Endothelial cell of umbilical vein (primary cell): ENCODE measurements at regions not wholly inside any gene's neighbourhood (a gene's known extent, or its start where the extent isn't known, plus 50 kb on each side); places are given as distances from the start of the nearest gene placed in this dataset.

ENCODE experiments used
- CTCF ChIP-seq, 2 donors: IDR thresholded peaks; 1 replicate in 1 of 2; 2 replicates in 1 of 2; pipeline ENCODE4 v1.5.1; 2011; ENCODE audit warnings: low read length in 2 of 2, mild to moderate bottlenecking in 2 of 2, moderate library complexity in 2 of 2, control low read depth in 1 of 2, inconsistent platforms in 1 of 2, low read depth in 1 of 2; ENCODE audit not compliant: insufficient read depth in 1 of 2; ENCODE audit errors: extremely low read depth in 1 of 2
- EZH2 ChIP-seq: IDR thresholded peaks from 2 replicates; pipeline ENCODE4 v1.6.1; 2012; ENCODE audit warnings: borderline replicate concordance, low read depth, mild to moderate bottlenecking, moderate library complexity, low read length, inconsistent platforms; ENCODE audit not compliant: severe bottlenecking
- FOS ChIP-seq: IDR thresholded peaks from 2 replicates; pipeline ENCODE4 v1.6.1; 2011; ENCODE audit warnings: mild to moderate bottlenecking, low read length, moderate library complexity, borderline replicate concordance; ENCODE audit not compliant: insufficient read depth
- GATA2 ChIP-seq: IDR thresholded peaks from 2 replicates; pipeline ENCODE4 v1.7.0; 2011; ENCODE audit warnings: low read depth, mild to moderate bottlenecking, moderate library complexity, mixed read lengths, low read length; ENCODE audit not compliant: insufficient read length, insufficient read depth
- MAX ChIP-seq: IDR thresholded peaks from 2 replicates; pipeline ENCODE4 v1.6.1; 2011; ENCODE audit not compliant: insufficient read depth, insufficient read length
- MYC ChIP-seq: IDR thresholded peaks from one replicate; pipeline ENCODE4 v1.6.1; 2011; ENCODE audit warnings: mild to moderate bottlenecking, low read depth, low read length
- POLR2A ChIP-seq: IDR thresholded peaks from 2 replicates; pipeline ENCODE4 v1.6.1; 2012; ENCODE audit warnings: low read depth, mild to moderate bottlenecking, control low read depth, low read length
- POLR2AphosphoS5 ChIP-seq: IDR thresholded peaks from 2 replicates; pipeline ENCODE4 v1.6.1; 2012; ENCODE audit warnings: low read depth, mild to moderate bottlenecking, control low read depth, low read length, moderate library complexity; ENCODE audit not compliant: insufficient read depth

- TF ChIP-seq CTCF (IDR thresholded peaks at IDR 0.05; ENCODE audit: extremely low read depth in 1 of 2, insufficient read depth in 1 of 2, low read depth in 1 of 2, low read length in 2 of 2): no peak
- TF ChIP-seq EZH2: no peak
- TF ChIP-seq MAX: no peak
- no peak for TF ChIP-seq GATA2
- no peak for TF ChIP-seq POLR2AphosphoS5
- TF ChIP-seq POLR2A: no peak
- no peak for TF ChIP-seq FOS
- no peak for TF ChIP-seq MYC
Observed at GRCh38 chr9:115837618-115838017, 316.0 kb upstream of the PAPPA start.
